GM21529 (cell line): ENCODE measurements at regions not wholly inside any gene's neighbourhood (a gene's known extent, or its start where the extent isn't known, plus 50 kb on each side); places are given as distances from the start of the nearest gene placed in this dataset.

Experiments used
- ATAC-seq: cut with Tn5 transposase; IDR thresholded peaks from one replicate; pipeline ENCODE4 v1.9.1; 2021; ENCODE audit not compliant: unreplicated experiment

DNA sequence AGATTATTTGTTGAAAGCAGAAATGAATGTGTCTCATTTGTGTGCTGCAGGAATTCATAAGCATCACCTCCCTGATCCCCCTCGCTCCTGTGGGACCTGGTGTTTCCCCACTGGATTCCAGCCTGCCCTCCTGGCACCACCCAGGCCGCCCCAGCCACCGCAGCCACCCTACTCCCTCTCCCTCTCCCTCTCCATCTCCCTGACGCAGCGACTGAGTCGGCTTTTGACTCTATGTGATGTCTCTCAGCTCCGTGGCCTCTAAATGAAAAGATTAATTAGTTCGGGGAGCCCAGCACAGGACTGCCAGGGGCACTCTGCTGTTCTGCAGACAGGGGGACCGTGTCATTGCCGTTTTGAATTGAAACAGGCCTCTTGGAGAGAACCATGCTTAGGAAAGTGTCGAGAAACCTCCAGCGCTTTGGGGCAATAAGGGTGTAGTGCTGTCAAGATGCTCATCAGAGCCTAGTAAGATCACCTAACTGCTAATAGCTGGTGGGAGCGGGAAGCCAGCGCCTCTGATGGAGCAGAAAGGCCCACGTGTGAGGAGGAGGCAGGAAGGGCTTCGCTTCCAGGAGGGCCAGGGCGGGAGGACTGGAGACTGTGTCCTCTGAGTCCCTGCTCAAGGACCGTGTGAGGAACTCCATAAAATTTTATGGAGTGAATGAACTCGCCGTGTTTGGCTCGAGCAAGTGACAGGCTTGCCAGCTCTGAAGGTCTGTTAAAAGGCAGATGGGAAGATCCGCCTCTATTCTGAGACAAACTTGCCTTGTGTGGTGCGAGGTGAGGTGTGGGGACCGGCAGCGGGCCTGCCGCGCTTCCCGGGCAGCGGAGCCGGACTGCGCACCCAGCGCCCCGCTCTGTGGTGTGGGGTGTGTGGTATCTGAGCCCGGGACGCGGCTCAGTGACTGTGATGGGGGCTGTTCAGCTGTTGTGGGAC, 157.4 kb upstream of the C14orf180 start:
- ATAC-seq, result no peak

GRCh38 chr14:104422837-104423681, 156.5 kb upstream of the C14orf180 start:
- no peak for ATAC-seq

DNA sequence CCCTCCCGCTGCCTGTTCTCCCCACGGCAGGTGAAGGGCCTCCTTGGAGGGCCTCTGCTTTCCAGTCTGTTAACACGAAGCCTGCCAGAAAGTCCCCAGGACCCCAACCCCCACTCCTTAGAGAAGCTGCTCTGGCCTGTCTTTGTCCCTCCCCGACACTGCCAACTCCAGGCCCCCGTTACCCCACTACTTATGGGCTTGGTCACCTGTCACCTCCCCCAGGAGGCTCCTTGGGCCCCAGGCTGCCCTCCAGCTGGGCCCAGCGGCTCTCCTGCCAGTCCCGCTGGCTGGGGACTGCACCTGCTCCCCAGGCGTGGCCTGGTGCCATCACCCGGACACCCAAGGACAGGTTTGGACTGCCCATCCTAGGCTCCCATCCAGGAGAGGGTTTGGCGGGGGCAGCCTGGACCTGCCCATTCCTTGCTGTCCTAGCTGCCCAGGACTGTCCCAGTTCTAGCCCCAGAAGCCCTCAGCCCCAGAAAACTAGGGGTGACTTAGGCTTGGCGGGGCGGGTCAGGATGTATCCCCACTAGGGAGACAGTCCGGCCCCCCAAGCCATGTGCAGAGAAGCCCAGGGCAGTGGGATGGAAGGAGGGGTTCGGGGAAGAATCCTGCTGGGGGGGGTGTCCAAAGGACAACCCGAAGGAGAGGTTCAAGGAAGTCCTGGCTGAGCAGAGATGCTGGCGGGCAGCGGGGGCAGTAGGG, 155.7 kb upstream of the C14orf180 start:
- no peak for ATAC-seq

DNA sequence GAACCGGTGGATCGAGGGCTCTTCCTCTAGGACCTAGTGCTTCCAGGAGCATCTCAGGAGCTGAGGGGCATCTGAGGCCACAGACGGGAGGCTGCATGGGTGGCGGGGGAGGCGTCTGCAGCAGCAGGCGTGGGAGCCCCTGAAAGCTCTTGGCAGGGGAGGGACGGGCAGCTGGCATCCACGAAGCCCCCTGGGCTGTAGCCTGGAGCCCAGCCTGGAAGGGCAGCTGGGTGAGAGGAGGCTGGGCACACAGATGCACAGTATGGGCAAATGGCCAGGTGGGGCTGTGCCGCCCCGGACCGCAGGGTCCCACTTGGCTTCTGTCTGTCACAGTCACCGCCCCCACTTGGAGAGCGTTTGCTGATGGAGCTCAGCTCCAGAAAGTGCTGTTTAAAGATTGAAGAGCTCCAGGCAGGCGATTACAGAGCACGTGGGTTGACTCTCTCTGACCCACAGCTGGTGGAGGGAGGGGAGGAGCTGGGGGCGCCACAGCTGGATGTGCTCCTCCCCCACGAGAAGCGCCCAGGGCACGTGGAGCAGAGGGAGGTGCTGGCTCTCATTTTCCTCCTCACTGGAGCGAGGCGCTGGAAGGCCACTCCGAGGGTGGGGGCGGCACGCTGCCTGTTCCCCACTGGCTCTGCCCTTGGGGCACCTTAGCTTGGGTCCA, 155.0 kb upstream of the C14orf180 start:
- no peak for ATAC-seq

GRCh38 chr14:104425171-104425681, 154.3 kb upstream of the C14orf180 start:
- ATAC-seq, result no peak

DNA sequence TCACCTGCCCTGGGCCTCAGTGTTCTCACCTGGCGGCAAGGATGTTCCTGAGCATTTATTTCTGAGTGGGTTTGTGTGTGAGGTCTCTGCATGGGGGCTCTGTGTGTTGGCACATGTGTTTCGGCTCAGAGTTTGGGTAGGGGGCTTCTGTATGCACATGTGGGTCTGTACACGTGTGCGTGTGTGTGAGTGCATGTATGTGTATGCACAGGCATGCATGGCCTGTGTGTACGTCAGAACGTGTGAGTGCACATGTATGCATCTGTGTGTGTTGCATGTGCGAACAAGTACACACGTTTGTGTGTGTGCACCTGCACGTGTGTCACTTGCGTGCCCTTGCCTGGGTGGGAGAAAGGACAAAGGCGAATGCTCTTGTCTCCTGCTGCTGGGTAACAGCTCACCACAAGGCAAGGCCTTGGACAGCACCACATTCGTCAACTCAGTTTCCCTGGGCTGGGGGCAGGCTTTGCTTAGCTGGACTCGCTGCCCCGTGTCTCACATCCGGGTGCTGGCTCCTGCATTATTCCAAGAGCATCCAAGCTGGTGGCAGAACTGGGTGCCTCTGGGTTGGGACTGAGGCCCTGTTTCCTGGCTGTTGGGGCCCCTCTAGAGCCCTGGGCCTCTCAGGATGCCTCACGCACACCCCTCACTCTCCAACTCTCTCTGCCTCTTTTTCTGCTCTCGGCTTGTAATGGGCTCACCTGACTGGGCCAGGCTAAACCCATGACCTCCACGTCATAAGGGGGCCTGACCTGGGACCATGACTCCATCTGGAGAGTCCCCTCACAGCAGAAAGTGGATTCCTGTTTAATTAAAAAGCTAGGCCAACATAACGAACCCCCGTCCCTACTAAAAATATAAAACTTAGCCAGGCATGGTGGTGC, 153.6 kb upstream of the C14orf180 start:
- no peak for ATAC-seq

DNA sequence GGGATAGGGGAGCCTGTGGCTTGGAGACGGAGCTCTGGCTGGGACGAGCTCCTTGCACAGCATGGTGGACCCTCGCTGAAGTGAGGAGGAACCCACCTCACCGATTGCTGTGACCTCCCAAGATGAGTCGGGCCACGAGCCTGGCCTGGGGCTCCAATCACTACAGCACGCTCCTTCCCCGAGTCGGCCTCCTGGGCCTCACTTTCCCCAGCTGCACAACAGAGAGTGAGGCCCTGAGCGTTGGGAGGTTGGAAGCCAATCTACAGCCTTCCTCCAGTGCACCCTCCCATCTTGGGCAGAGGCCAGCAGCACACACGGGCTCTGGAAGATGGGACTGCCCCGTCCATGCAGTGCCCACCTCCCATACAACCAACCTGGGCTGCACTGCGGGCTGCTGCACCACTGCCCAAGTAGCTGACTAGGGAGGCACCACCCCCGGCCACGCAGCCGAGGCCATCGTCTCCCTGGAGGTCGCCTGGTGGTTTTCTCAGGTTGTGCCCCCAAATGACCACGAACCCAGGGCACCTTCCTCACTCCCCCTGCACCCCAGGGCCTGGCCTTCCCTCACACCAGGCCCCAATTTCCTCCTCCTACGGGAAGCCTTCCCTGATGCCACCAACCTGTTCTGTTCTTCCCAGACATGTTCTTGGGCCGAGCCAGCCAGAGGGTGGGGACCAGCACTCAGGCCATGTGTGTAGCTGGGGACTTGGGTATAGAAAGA, 152.3 kb upstream of the C14orf180 start:
- ATAC-seq, result no peak

- no peak for ATAC-seq
Measured at GRCh38 chr14:104428333-104428851, 151.2 kb upstream of the C14orf180 start.

- no peak for ATAC-seq
Measured at GRCh38 chr14:104428860-104429259, 150.7 kb upstream of the C14orf180 start.

GRCh38 chr14:104429291-104429861, 150.2 kb upstream of the C14orf180 start:
- ATAC-seq, result no peak

GRCh38 chr14:104431351-104431928, 148.1 kb upstream of the C14orf180 start:
- ATAC-seq, result no peak

DNA sequence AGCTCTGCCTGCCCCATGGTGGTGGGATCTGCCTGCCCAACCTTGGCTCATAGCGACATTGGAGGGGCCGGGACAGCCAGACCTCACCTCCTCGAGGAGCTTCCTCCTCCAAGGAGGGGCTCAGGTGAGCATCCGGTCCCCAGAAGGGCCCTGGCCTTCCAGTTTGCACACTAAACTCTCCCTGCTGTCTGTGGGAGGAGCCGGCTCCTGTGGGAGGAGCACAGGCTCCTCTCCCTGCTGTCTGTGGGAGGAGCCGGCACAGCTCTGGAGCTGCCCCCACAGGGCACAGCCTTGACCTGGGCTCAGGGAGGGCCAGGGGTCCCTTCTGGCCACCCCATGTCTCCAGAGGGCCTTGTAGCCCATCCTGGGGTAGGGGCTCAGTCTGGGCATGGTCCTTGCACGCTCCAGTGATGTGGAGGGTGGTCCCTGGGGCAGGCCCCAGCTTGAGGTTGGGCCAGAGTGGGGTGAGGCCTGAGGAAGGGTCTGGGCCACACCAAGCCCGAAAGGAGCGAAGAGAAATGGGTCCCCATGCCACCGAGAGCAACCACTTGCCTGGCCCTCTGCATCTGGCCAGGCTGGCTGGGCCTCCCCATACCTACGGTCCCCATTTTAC, 147.5 kb upstream of the C14orf180 start:
- ATAC-seq, result no peak

GRCh38 chr14:104432611-104433231, 146.8 kb upstream of the C14orf180 start:
- ATAC-seq, result no peak

DNA sequence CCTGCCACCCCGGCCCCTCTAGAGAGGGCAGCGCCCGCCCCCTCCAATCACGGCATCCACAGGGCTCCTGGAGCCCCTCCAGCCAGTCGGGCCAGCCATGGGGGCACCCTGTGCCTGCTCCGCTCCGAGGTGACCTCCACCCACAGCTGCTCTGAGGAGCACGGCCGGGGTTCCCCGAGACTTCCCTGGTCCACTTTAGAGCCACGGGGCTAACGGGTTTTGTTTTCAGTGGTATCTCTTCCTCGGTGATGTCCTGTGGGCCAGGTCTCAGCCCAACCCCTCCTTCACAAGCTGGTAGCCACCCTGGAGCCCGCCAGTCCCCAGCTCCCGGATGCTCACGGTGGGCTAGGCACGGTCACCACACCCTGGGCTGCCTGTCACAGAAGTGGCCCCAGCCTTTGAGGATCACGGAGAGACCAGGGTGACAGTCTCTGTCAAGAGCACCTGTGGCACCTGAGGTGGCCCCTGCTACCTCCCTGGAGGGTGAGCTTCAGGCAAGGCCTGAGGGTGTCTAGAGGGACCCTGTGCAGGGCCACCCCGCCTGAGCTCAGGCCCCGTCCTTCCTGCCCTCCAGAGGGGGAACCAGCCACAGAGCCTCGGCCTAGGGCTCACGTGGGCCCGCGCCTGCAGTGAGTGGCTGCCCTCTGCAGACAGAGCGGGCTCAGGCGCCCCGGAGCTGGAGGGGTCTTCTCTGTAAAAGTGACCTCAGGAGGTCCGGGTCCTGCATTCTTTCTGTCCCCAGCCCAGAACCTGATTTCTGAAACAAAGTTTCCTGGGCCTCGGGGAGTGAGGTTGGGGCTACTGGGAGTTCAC, 146.0 kb upstream of the C14orf180 start:
- no peak for ATAC-seq

- no peak for ATAC-seq
Measured at GRCh38 chr14:104434214-104435076, 145.1 kb upstream of the C14orf180 start.
